ENCODE measurements at regions not wholly inside any gene's neighbourhood (a gene's known extent, or its start where the extent isn't known, plus 50 kb on each side); places are given as distances from the start of the nearest gene placed in this dataset.

- no peak for DNase-seq
- intact Hi-C loops (cut with DNase I; ENCODE audit: low total_unique reads) = no loop called here
These were observed 455.4 kb downstream of the CAAP1 start for GRCh38 chr9:26437056-26437711.

DNA sequence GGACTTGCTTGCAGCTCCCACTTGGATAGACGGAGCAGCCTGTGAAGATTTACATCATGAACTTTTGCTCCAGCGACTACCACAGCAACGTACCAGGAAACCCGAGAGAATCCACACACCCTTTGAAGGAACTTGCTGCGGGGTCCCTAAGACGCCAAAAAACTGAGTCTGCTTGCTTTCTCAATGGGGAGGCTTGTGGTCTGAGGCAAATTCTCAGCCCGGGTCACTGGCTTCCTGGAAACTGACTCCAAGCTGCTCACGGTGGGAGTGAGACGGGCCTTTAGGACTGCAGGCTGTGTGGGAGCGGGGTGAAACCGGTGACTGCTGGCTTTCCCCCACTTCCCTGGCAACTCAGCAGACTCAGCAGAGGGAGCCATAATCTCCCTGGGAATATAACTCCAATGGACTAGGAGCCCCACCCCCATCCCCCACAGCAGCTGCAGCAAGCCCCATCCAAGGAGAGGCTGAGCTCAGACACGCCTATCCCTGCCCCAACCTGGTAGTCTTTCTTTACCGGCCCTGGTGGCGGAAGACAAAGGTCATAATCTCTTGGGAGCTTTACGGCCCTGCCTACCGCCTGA, 466.0 kb downstream of the CAAP1 start:
- no peak for DNase-seq
- no peaks in the 10 kb centered on the region for H3K36me3 ChIP-seq
- TF ChIP-seq CTCF (IDR thresholded peaks at IDR 0.05) (no peak), POLR2A (IDR thresholded peaks at IDR 0.05) (no peak)
- no peak overlapping the region for H3K4me3 ChIP-seq
- H3K4me1 ChIP-seq = no peaks in the 10 kb centered on the region
- H3K27ac ChIP-seq = no peak overlapping the region
- H3K9me3 ChIP-seq = no peaks in the 10 kb centered on the region
- H3K27me3 ChIP-seq = no peaks in the 10 kb centered on the region
- intact Hi-C loops (cut with DNase I; ENCODE audit: low total_unique reads) = no loop called here

More at GRCh38 chr9:26437056-26437711, 455.4 kb downstream of the CAAP1 start:
- Histone ChIP-seq H3K27me3 (no peaks in the 10 kb centered on the region), H3K27ac (no peak overlapping the region), H3K36me3 (no peaks in the 10 kb centered on the region), H3K4me3 (no peak overlapping the region), H3K4me1 (no peaks in the 10 kb centered on the region), H3K9me3 (no peaks in the 10 kb centered on the region)
- TF ChIP-seq POLR2A (IDR thresholded peaks at IDR 0.05) (no peak), CTCF (IDR thresholded peaks at IDR 0.05) (no peak)

DNA sequence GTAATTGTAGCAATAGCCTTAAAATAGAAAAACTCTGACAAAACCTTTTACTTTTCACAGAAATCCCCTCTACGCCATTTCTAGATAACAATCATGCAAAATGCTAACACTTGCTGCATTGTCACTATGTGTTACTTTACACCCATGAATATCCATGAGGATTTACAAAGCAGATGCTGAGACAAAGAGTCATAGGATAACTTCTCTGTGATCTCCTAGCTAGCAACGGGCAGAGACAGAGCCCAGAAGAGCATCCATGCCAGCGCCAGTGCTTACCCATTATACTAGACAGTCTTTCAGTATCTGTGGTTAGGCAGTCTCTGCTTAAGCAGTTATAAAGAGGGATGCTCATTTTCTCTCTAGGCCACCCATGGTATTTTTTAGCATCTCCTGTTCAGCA, 474.1 kb downstream of the CAAP1 start:
- intact Hi-C loops (cut with DNase I; ENCODE audit: low total_unique reads) = no loop called here
- Histone ChIP-seq H3K4me1 (no peaks in the 10 kb centered on the region), H3K36me3 (no peaks in the 10 kb centered on the region), H3K27me3 (no peaks in the 10 kb centered on the region), H3K4me3 (no peak overlapping the region), H3K9me3 (no peaks in the 10 kb centered on the region), H3K27ac (no peak overlapping the region)
- DNase-seq = no peak
- TF ChIP-seq POLR2A (IDR thresholded peaks at IDR 0.05) = no peak
- no peak for TF ChIP-seq CTCF (IDR thresholded peaks at IDR 0.05)

GRCh38 chr9:26415528-26415927, 477.1 kb downstream of the CAAP1 start:
- Histone ChIP-seq H3K4me3 (no peak overlapping the region), H3K4me1 (peaks cover 0 to 4% of the 10 kb centered on the region in 2 donors), H3K36me3 (no peaks in the 10 kb centered on the region), H3K27ac (no peak overlapping the region), H3K9me3 (no peaks in the 10 kb centered on the region), H3K27me3 (no peaks in the 10 kb centered on the region)
- no peak for DNase-seq
- TF ChIP-seq POLR2A (IDR thresholded peaks at IDR 0.05) (no peak), CTCF (IDR thresholded peaks at IDR 0.05) (no peak)
- intact Hi-C loops (cut with DNase I; ENCODE audit: low total_unique reads) = no loop called here

DNA sequence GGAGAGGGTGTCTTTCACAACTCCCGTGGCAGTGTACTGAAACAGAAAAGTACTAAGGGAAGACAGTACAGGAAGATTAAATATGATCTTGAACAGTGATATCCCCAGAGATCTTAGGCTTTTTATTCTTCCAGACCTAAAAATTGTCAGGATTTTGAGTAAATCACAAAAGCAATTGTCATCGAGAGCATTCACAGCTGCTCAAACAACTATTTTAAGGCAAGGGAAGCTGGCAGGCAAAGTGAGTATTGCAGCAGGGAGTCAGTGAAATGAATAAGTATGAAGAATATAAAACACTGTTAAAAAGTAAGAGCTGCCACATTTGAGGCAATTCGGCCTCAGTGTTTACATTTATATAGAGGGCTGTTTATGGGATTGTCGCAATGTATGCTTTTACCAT, 479.0 kb downstream of the CAAP1 start:
- no peaks in the 10 kb centered on the region for H3K27me3 ChIP-seq
- H3K9me3 ChIP-seq = no peaks in the 10 kb centered on the region
- H3K4me3 ChIP-seq = no peak overlapping the region
- no peaks in the 10 kb centered on the region for H3K36me3 ChIP-seq
- TF ChIP-seq POLR2A (IDR thresholded peaks at IDR 0.05) (no peak), CTCF (IDR thresholded peaks at IDR 0.05) (no peak)
- H3K4me1 ChIP-seq = peaks cover 0 to 4% of the 10 kb centered on the region in 2 donors
- no peak for DNase-seq
- intact Hi-C loops (cut with DNase I; ENCODE audit: low total_unique reads) = no loop called here
- no peak overlapping the region for H3K27ac ChIP-seq
